GM18858 (cell line): ENCODE measurements at regions not wholly inside any gene's neighbourhood (a gene's known extent, or its start where the extent isn't known, plus 50 kb on each side); places are given as distances from the start of the nearest gene placed in this dataset.
A peak's percentile ranks its signal among the peaks of the same experiment; 100 is the strongest.
"Not testable (repeated sequence)": the region's sequence is repeated elsewhere in the genome, so short reads cannot be mapped to it uniquely, and the experiment has no call there.

Source experiments
- ATAC-seq: cut with Tn5 transposase; IDR thresholded peaks from one replicate; pipeline ENCODE4 v1.9.1; 2021; ENCODE audit not compliant: unreplicated experiment

DNA sequence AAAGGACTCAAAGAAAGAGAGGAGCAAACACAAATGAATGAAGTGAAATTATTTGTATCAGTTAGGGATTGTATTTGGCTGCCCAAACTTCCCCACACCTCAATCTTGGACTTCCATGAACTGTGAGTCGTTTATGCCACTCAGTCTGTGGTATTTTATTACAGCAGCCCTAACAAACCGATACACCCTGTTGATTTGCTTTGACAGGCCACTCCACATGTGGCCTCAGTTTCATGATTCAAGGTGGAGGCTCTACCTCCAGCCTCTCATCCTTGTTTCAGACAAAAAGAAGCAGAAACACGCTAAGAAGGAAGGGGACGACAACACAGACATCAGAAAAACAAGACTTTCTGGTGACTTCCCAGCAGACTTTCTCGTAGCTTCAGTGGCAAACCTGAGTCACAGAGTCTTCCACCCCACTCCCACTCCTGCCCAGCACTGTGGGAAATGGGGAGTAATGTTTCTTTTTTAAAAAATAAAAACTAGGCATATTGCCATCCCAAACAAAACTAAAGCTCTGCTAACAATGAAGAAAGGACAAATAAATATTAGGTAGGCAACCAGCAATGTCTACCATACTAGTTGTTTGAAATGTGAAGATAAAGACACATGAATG is 52.2 kb upstream of the ABCA1 start:
- ATAC-seq: no peak

DNA sequence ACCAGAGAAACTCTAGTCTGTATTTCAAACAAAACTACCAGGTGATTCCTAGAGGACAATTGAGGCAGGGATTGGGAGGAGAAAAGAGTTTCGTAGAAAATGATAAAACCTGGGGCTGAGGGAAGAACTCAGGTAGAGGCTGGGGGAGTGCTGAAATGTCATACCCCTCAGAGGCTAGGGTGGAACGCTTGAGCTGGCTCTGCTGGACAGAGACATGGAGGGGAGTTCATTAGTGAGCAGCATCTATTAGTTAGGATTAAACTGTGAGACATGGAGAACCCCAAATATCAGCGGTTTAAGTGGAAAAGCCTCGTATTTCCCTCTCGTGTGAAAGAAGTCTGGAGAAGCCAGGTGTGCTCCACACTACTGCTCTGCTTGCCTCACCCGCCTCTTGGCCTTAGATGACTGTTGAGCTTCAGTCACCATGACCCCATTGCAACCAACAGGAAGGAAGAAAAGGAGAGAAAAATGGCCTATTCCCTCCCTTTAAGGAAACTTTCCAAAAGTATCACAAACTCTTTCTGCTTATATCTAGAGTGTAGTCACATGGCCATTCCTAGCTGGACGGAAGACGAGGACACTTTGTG is 53.7 kb upstream of the ABCA1 start:
- ATAC-seq: no peak

- no peak for ATAC-seq
Measured at GRCh38 chr9:104982543-104982942, 54.6 kb upstream of the ABCA1 start.

- ATAC-seq: no peak
Measured at GRCh38 chr9:104983491-104983890, 55.5 kb upstream of the ABCA1 start.

GRCh38 chr9:104984121-104984520 is 56.2 kb upstream of the ABCA1 start:
- ATAC-seq: no peak

GRCh38 chr9:104984542-104984941 is 56.6 kb upstream of the ABCA1 start:
- ATAC-seq: no peak

DNA sequence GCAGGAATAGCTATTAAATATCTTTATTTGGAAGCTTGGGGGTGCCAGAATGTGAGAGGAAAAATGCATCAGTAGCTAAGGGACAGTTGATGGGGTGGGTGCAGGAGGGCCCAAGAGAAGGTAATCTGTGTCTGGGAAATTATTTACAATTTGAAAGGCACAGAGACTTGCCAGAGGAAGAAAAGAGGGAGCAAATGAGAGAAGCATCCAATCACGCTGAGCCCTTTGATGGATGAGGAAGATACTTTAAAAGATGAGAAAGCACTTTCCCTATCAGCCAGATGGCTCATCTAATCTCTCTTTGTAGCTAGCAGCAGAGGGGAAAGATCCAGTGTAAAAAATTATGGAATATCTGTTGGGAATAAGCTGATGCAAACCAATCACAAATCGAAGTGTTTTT is 57.0 kb upstream of the ABCA1 start:
- no peak for ATAC-seq

DNA sequence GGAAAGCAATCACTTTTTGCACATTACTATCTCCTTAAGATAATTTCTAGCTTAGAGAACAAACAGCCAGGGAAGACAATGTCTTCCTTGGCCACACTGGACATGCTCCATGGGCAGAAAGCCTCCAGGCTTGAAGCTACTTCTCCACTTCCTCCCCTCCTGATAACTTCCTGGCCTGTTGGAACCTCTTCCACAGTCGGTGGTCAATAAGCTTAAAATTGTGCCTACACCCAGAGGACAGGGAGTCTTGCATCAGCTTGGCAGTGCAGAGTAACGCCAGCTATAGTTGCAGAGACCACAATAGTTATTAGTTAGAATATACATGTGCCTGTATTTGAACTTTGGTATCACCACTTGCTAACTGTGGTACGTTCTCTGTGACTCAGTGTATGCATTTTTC is 58.1 kb upstream of the ABCA1 start:
- ATAC-seq: no peak

GRCh38 chr9:104987743-104988142 is 59.8 kb upstream of the ABCA1 start:
- ATAC-seq: no peak

DNA sequence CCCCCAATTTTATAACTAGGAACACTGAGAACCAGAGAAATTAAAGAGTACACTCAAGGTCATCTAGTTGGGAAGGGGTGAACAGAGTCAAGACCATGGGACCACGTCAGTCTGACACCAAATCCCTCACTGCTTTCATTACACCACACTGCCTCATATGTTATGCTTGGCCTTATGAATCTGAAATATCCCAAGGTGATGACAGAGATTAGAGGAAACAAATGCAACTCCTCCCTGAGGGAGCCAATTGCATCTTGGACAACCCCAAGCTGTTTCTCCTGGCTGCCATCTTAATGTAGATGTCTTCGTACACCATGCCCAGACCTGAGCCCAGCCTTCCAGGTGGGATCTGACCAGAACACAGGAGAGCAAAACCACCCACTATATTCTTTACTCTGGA is 60.6 kb upstream of the ABCA1 start:
- ATAC-seq: no peak

DNA sequence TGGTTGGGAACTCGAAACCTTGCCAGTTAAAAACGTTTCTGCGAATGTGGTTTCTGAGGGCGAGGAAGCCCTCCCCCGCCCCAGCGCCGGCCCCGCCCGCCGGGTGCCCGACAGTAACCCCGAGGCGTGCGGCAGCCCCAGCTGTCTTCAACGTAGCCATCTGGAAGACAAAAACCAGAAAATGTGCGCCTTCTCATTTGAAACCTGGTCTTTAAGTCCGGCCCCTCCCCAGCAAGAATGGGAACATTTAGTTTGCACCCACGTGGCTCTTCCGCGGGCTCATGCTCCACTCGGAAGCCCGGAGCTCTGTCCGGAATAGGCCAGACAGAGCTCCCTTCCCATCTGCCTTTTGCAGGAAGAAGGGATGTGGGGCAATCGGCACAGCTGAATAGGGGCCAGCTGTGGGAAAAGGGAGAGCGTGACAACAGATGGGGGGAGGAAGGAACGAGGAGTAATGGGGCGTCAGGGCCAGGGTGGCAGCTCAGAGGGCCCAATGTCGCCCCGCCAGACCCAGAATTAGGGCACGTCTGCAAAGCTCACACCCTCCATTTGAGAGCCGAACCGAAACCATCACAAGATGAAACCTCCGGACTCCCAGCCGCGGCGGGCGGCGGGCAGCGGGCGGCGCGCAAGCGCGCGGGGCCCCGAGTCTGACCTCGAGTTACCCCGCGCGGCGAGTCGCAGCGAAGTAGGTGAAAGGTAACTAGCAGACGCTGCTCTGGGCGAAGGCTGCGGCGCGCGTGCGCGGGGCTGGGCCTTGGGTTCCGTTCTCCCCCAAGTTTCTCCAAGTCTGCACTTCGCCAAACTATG is 63.4 kb upstream of the ABCA1 start:
- peak; percentile 78 for ATAC-seq

- ATAC-seq: no peak
Measured at GRCh38 chr9:104992659-104993058, 64.7 kb upstream of the ABCA1 start.

DNA sequence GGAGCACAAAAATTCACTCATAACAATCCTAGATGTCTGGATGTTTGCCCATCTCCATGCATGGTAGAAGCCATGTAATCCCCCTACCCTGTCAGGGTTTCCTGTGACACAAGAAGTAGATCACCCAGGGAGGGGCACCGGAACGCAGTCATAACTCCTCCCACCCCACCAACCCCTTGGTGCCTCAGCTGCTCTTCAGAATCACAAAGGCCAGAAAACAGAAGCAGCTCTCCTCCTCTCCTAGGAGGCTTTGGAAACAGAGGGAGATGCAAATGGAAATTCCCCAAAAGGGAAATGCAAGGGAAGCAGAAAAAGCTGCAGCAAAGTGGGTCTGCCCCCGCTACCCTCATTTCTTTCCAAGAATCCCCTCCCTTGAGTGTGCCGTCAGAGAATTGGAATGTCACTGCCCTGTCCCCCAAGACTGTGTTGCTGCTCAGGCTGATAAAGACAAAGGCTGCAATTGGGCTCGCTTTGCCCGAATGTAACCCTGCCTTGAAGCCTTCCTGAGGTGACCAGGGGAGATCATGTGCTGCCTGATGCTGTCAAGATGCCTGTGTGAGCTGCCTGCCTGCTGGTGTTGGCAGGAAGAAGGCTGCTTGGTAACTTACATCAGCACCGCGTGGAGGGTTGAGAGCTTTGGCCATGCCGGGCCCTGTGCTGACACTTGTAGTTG is 65.5 kb upstream of the ABCA1 start:
- no peak for ATAC-seq

GRCh38 chr9:104997536-104997935 is 69.6 kb upstream of the ABCA1 start:
- ATAC-seq: no peak

DNA sequence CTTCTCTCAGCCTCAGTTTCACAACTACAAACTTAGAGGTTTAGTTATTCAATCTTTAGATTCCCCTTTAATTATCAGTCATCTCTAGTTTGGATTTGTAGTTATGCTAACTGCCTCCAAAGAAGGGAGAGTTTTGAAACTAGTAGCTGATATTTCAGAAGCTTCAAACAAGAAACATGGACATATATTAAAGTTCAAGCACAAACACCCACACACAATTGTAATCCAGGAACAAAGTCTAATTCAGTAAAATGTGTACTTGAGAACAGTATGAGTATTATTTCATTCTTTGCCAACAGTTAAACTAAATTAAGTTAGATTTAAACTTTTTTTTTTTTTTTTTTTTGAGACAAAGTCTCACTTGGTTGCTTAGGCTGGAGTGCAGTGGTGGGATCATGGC is 71.2 kb upstream of the ABCA1 start:
- no peak for ATAC-seq

GRCh38 chr9:105000529-105000928 is 72.6 kb upstream of the ABCA1 start:
- ATAC-seq: not testable (repeated sequence)

DNA sequence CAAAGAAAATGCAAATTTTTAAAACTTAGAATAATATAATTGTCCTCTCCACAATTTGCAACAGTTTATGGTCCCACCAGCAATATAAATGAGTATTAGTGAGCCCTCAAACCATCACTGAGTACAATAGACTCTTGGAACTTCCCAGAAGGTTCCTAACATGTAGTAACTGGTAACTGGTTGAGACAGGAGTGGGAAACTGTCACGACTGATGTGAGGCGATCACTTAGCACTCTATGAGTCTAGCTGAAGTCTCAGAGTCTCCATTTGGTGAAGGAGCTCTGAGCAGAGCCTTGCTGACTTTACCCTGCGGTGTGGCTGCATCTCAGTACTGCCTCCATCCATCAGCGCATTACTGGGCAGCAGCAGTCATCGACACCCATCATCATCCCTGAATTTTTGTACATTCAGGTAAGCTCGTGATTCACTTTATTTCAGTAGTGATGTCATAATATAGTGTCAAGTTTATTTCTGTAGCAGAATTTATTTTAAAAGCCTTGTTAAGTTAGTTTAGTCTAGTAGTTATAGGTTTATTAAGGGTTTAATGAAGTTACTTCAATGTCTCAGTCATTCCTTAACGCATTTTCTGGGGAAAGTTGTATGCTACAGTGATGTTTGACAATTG is 76.6 kb upstream of the ABCA1 start:
- no peak for ATAC-seq

- no peak for ATAC-seq
Measured at GRCh38 chr9:105005186-105005585, 77.2 kb upstream of the ABCA1 start.

GRCh38 chr9:105006514-105006913 is 78.6 kb upstream of the ABCA1 start:
- no peak for ATAC-seq

DNA sequence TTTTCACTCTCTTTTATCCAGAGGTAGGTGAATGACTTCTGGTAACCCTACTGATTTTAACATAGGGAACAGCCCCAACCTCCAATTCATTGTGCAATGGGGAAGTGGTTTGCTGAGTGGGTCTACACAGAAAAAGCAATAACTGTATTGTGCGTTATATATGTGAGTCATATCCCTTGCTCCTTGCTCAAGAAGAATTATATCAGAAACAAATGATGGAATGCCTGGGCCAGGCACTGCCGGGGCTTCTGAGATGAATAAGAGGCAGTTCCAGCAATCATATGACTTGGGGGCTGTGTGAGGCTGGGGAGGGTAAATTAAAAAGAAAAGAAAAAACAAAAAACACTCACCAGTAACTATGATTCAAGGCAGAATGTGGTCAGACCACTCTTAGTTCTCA is 79.2 kb upstream of the ABCA1 start:
- no peak for ATAC-seq

DNA sequence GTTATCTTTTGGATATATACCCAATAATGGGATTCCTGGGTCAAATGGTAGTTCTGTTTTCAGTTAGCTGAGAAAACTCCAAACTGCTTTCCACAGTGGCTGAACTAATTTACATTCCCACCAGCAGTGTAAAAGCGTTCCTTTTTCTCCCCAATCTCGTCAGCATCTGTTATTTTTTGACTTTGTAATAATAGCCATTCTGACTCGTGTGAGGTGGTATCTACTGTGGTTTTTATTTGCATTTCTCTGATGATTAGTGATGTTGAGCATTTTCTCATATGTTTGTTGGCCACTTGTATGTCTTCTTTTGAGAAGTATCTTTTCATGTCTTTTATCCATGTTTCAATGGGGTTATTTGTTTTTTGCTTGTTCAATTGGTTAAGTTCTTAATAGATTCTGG is 82.1 kb upstream of the ABCA1 start:
- ATAC-seq: not testable (repeated sequence)
